Transverse colon (tissue), 4 donors: ENCODE measurements at regions not wholly inside any gene's neighbourhood (a gene's known extent, or its start where the extent isn't known, plus 50 kb on each side); places are given as distances from the start of the nearest gene placed in this dataset.
"Not testable (repeated sequence)": the region's sequence is repeated elsewhere in the genome, so short reads cannot be mapped to it uniquely, and the experiment has no call there.

Source experiments
- DNase-seq: peaks from one replicate; pipeline ENCODE4 v3.0.0-alpha.2; 2019
- H3K27ac ChIP-seq, 4 donors: fragments of 200-600 bp; sonication (generic); 2 replicates each; pipeline ENCODE4 v1.5.1; 2016 to 2018; ENCODE audit warnings: inconsistent platforms in 4 of 4
- H3K27me3 ChIP-seq: fragments of 200-600 bp; sonication (generic); 2 replicates; pipeline ENCODE4 v1.5.1; 2017; ENCODE audit warnings: inconsistent platforms
- H3K36me3 ChIP-seq, 4 donors: fragments of 200-600 bp; sonication (generic); 2 replicates each; pipeline ENCODE4 v1.5.1; 2017 to 2019; ENCODE audit warnings: inconsistent platforms in 4 of 4
- H3K4me1 ChIP-seq, 4 donors: fragments of 200-600 bp; sonication (generic); 2 replicates each; pipeline ENCODE4 v1.5.1; 2017 to 2020; ENCODE audit warnings: inconsistent platforms in 4 of 4
- H3K4me3 ChIP-seq, 4 donors: fragments of 200-600 bp; sonication (generic); 1 replicate in 1 of 4; 2 replicates in 3 of 4; pipeline versions ENCODE4 v1.5.1 to v1.6.1; 2017 to 2019; ENCODE audit warnings: inconsistent platforms in 4 of 4
- H3K9me3 ChIP-seq, 2 donors: fragments of 200-600 bp; sonication (generic); 2 replicates each; pipeline ENCODE4 v1.5.1; 2017 to 2019; ENCODE audit warnings: inconsistent platforms in 2 of 2
- EP300 ChIP-seq: sonication (generic); formaldehyde crosslinking; IDR thresholded peaks from one replicate; pipeline ENCODE4 v1.6.1; 2017; ENCODE audit warnings: antibody characterized with exemption, low read depth
- POLR2A ChIP-seq: fragments of 450-650 bp; IDR thresholded peaks from one replicate; pipeline ENCODE4 v1.6.1; 2016; ENCODE audit warnings: antibody characterized with exemption, mild to moderate bottlenecking, moderate library complexity
- POLR2AphosphoS5 ChIP-seq, 3 donors: sonication (generic); formaldehyde crosslinking; IDR thresholded peaks; one replicate each; pipeline ENCODE4 v1.6.1; 2016; ENCODE audit warnings: antibody characterized with exemption in 3 of 3
- WGBS, 2 donors: methylation state at CpG; one replicate each; pipeline ENCODE4 v1.1.5; 2018; ENCODE audit warnings: low coverage in 1 of 2; 5-methylcytosine and 5-hydroxymethylcytosine counted together
- in situ Hi-C, 4 donors: fragments of 200-750 bp; cut with MboI; loops; one replicate each; pipeline versions ENCODE4 v1.15.0 to v1.15.1; 2017; ENCODE audit warnings: low sequenced_read_pairs in 3 of 4, low pct_ligation_motif_present in 1 of 4, low pct_unique_long_range_greater_than_20kb in 1 of 4
- intact Hi-C: fragments of 100-400 bp; cut with DNase I; formaldehyde crosslinking; loops from one replicate; pipeline ENCODE4 v1.15.1; 2023; ENCODE audit warnings: low total_unique reads
- TF ChIP-seq, protein P1 (sequence below), 5 experiments: fragments of 200-600 bp in 3 of 5; fragments of 450-650 bp in 2 of 5; sonication (generic) in 3 of 5; IDR thresholded peaks; 1 replicate in 2 of 5; 2 replicates in 3 of 5; pipeline ENCODE4 v1.5.1; 2016 to 2017; ENCODE audit warnings: antibody characterized with exemption in 5 of 5, inconsistent platforms in 3 of 5, mild to moderate bottlenecking in 2 of 5, moderate library complexity in 1 of 5

DNA sequence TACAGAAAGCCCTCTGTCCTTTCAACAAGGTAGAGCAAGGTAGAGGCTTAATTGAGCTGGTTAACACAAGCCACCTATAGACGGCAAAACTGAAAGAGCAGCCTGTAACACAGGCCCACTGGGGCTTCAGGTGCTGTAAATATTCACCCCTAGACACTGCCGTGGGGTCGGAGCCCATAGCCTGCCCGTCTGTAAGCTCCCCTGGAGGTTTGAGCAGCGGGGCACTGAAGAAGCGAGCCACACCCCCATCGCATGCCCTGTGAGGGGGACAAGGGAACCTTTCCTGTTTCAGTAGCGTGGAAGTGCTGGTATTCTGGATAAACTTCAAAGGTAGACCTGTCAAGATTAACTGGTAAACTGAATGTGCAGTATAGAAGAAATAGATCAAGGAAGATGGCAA, 160.4 kb downstream of the TPBG start:
- intact Hi-C loops, result no loop called here
- H3K36me3 ChIP-seq, result no peaks in the 10 kb centered on the region
- no peak for TF ChIP-seq EP300
- TF ChIP-seq POLR2A, result no peak
- TF ChIP-seq POLR2AphosphoS5 (IDR thresholded peaks at IDR 0.05), result no peak
- TF ChIP-seq, protein P1, sequence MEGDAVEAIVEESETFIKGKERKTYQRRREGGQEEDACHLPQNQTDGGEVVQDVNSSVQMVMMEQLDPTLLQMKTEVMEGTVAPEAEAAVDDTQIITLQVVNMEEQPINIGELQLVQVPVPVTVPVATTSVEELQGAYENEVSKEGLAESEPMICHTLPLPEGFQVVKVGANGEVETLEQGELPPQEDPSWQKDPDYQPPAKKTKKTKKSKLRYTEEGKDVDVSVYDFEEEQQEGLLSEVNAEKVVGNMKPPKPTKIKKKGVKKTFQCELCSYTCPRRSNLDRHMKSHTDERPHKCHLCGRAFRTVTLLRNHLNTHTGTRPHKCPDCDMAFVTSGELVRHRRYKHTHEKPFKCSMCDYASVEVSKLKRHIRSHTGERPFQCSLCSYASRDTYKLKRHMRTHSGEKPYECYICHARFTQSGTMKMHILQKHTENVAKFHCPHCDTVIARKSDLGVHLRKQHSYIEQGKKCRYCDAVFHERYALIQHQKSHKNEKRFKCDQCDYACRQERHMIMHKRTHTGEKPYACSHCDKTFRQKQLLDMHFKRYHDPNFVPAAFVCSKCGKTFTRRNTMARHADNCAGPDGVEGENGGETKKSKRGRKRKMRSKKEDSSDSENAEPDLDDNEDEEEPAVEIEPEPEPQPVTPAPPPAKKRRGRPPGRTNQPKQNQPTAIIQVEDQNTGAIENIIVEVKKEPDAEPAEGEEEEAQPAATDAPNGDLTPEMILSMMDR (IDR thresholded peaks at IDR 0.05), result no peak
- H3K4me3 ChIP-seq, result no peak overlapping the region
- 65 to 100% methylated on average over 1 to 8 of the region's 8 CpGs for WGBS, 2 donors
- H3K27me3 ChIP-seq, result no peaks in the 10 kb centered on the region
- DNase-seq, result no peak
- in situ Hi-C loops, result no loop called here
- H3K4me1 ChIP-seq, result no peaks in the 10 kb centered on the region
- H3K9me3 ChIP-seq, result no peaks in the 10 kb centered on the region
- no peak overlapping the region for H3K27ac ChIP-seq

DNA sequence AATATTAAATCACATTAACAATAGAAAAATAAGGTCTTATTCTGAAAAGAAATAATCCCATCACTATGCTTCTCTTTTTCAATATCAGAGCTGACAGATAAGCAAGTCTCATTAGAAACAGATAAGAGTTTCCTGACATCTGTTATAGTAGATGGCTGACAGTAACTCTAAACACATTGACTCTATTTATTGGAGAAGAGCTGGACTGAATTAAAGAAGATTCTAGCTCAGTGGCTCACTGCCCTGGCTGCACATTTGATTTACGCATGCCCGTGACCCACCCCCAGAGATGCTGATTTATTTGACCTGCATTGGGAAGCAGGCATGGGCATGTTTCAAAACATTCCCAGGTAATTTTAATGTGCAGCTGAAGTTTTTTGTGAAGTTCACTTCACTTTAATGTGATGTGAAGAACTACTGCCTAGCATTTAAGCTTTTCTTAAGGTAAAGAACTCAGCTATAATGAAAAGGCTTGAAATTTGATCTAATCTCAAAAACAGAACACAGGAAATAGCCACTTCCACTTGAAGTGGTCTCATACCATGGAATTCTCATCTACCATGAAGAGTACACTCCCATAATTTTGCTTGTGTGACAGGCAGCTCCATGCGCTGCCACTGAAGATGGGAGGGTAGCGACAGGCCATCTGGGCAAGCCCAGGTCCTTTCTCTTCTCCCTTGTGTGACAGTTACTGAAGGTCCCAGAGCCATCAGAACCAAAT, 162.3 kb downstream of the TPBG start:
- intact Hi-C loops (no loop called here), in situ Hi-C loops (no loop called here)
- H3K27me3 ChIP-seq, result no peaks in the 10 kb centered on the region
- TF ChIP-seq POLR2AphosphoS5 (IDR thresholded peaks at IDR 0.05) (no peak), EP300 (no peak), POLR2A (no peak)
- TF ChIP-seq, protein P1 (IDR thresholded peaks at IDR 0.05), result no peak
- WGBS, 2 donors, result 60 to 82% methylated on average over 2 to 4 of the region's 4 CpGs
- DNase-seq, result no peak
- H3K27ac ChIP-seq, result no peak overlapping the region
- no peaks in the 10 kb centered on the region for H3K4me1 ChIP-seq
- no peak overlapping the region for H3K4me3 ChIP-seq
- H3K36me3 ChIP-seq, result no peaks in the 10 kb centered on the region
- H3K9me3 ChIP-seq, result no peaks in the 10 kb centered on the region

DNA sequence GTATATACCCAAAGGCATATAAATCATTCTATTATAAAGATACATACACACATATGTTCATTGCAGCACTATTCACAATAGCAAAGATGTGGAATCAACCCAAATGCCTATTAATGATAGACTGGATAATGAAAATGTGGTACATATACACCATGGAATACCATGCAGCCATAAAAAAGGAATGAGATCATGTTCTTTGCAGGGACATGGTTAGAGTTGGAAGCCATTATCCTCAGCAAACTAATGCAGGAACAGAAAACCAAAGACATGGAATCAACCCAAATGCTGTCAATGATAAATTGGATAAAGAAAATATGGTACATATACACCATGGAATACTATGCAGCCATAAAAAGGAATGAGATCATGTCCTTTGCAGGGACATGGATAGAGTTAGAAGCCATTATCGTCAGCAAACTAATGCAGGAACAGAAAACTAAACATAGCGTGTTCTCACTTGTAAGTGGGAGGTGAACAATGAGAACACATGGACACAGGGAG, 166.4 kb downstream of the TPBG start:
- intact Hi-C loops, DNase-seq, H3K27me3 ChIP-seq, H3K27ac ChIP-seq, H3K9me3 ChIP-seq, in situ Hi-C loops, H3K4me3 ChIP-seq, H3K36me3 ChIP-seq, H3K4me1 ChIP-seq: not testable (repeated sequence)
- 82 to 94% methylated on average over 2 of the region's 2 CpGs for WGBS, 2 donors

DNA sequence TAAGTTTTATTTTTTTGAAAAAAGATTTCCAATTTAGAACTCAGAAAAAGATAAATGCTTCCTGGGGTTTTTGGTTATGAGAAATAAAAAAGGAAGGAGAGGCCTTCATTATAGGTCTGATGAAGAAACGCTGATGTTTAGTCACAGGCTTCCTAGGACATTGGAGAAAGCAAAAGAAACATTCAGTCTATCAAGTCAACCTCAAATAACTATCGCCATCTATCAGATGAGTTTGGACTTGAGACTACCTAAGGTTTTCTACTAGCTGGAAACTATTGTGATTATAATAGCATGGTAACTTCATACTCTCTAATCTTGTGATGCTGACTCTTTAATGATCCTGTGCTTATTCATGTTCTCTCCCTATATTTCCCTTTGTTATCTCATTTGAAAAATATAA, 171.3 kb downstream of the TPBG start:
- H3K36me3 ChIP-seq, result no peaks in the 10 kb centered on the region
- no peak overlapping the region for H3K27ac ChIP-seq
- no peaks in the 10 kb centered on the region for H3K4me1 ChIP-seq
- no peak overlapping the region for H3K4me3 ChIP-seq
- DNase-seq, result no peak
- intact Hi-C loops (no loop called here), in situ Hi-C loops (no loop called here)
- WGBS, 2 donors, result 86 to 89% methylated on average over 2 of the region's 2 CpGs
- H3K9me3 ChIP-seq, result no peaks in the 10 kb centered on the region
- TF ChIP-seq POLR2A, result no peak
- TF ChIP-seq, protein P1 (IDR thresholded peaks at IDR 0.05), result no peak
- TF ChIP-seq EP300, result no peak
- TF ChIP-seq POLR2AphosphoS5 (IDR thresholded peaks at IDR 0.05), result no peak
- H3K27me3 ChIP-seq, result no peaks in the 10 kb centered on the region

DNA sequence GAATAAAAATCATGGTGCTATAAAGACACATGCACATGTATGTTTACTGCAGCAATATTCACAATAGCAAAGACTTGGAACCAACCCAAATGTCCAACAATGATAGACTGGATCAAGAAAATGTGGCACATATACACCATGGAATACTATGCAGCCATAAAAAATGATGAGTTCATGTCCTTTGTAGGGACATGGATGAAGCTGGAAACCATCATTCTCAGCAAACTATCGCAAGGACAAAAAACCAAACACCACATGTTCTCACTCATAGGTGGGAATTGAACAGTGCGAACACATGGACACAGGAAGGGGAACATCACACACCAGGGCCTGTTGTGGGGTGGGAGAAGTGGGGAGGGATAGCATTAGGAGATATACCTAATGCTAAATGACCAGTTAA, 185.9 kb downstream of the TPBG start:
- intact Hi-C loops, in situ Hi-C loops, H3K9me3 ChIP-seq, H3K4me1 ChIP-seq, H3K27ac ChIP-seq, DNase-seq, H3K27me3 ChIP-seq, H3K4me3 ChIP-seq, H3K36me3 ChIP-seq: not testable (repeated sequence)
- 88% methylated on average over 2 of the region's 2 CpGs; no CpG with 5 or more reads in 1 of the 2 donors for WGBS, 2 donors

DNA sequence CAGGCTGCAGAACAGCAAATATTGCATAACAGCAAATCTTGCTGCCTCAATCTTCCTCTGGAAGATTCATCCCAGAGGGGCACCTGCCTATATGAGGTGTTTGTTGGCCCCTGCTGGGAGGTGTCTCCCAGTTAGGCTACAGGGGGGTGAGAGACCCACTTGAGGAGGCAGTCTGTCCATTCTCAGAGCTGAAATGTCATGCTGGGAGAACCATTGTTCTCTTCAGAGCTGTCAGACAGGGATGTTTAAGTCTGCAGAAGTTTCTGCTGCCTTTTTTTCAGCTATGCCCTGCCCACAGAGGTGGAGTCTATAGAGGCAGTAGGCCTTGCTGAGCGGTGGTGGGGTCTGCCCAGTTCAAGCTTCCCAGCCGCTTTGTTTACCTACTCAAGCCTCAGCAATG, 187.7 kb downstream of the TPBG start:
- WGBS, 2 donors, result 73% methylated on average over 2 of the region's 2 CpGs; no CpG with 5 or more reads in 1 of the 2 donors
- H3K4me1 ChIP-seq, H3K27me3 ChIP-seq, in situ Hi-C loops, H3K4me3 ChIP-seq, DNase-seq, H3K27ac ChIP-seq, intact Hi-C loops, H3K9me3 ChIP-seq, H3K36me3 ChIP-seq: not testable (repeated sequence)
